ENCODE measurements at regions not wholly inside any gene's neighbourhood (a gene's known extent, or its start where the extent isn't known, plus 50 kb on each side); places are given as distances from the start of the nearest gene placed in this dataset.

- ATAC-seq (no peak), DNase-seq (ENCODE audit: low spot score) (no peak)
- H3K27me3 Mint-ChIP-seq (ENCODE audit: low read depth) = peaks cover 22% of the 10 kb centered on the region
- H3K4me3 Mint-ChIP-seq = no peak overlapping the region
- TF ChIP-seq HMGA2 (CRISPR knock-in tag; IDR thresholded peaks at IDR 0.05) = peak; percentile 98
- TF ChIP-seq CREB1 (CRISPR knock-in tag; IDR thresholded peaks at IDR 0.05) = no peak
- no peaks in the 10 kb centered on the region for H3K36me3 Mint-ChIP-seq
- H3K27ac Mint-ChIP-seq = no peak overlapping the region
- POLR2A ChIA-PET = no interaction called here
- H3K4me1 Mint-ChIP-seq = no peaks in the 10 kb centered on the region
- peaks cover 3% of the 10 kb centered on the region; the same call in 1 of the 2 replicates for H3K9me3 Mint-ChIP-seq
- CTCF ChIA-PET = no interaction called here
Measured at GRCh38 chr1:192099328-192099727, 58.9 kb upstream of the RGS18 start.

DNA sequence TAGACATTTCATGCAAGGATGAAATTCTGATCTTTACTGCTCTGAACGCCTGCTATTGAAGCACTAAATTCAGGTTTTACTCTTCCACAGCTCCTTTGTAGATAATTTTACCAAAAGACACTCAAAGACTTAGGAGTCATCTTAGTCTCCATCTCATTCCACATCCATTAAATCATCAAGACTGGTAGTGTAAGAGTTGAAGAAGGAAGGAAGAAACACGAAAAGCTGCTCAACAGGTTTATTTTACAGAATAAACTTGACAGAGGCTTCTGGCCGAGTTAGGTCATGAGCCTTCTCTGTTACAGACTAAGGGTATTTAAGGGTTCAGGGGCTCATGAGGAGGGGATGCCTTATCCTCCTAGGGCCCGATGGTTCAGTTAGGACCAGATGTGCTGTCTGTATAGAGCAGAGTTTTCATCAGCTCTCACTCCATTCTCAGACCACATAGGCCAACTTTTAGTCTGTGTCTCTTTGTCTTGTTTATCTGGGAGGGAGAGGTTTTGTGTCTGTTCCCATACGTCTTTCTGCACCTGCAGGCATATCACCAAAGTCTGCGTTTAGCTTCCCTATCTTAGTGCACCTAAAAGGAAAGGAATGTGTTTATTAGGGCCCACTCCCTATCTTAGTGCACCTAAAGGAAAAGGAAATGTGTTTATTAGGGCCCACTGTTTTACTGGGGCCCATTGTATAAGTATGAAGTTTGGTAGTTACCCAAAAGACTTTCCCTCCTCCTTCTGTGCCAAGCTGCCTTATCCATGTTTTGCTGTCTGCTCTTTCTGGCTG is 57.4 kb upstream of the RGS18 start:
- Mint-ChIP-seq H3K27me3 (ENCODE audit: low read depth) (peaks cover 22% of the 10 kb centered on the region), H3K27ac (no peak overlapping the region), H3K4me3 (no peak overlapping the region), H3K36me3 (no peaks in the 10 kb centered on the region), H3K4me1 (no peaks in the 10 kb centered on the region), H3K9me3 (no peaks in the 10 kb centered on the region; the same call in 1 of the 2 replicates)
- ChIA-PET CTCF (no interaction called here), POLR2A (no interaction called here)
- DNase-seq (ENCODE audit: low spot score) (no peak), ATAC-seq (no peak)
- TF ChIP-seq TP53 (CRISPR knock-in tag; IDR thresholded peaks at IDR 0.05) (no peak), CREB1 (CRISPR knock-in tag; IDR thresholded peaks at IDR 0.05) (no peak), RORB (CRISPR knock-in tag; IDR thresholded peaks at IDR 0.05) (no peak), ZNF263 (CRISPR knock-in tag; IDR thresholded peaks at IDR 0.05; ENCODE audit: low read depth) (no peak), PRRX2 (CRISPR knock-in tag; IDR thresholded peaks at IDR 0.05) (no peak), ZNF317 (CRISPR knock-in tag; IDR thresholded peaks at IDR 0.05; ENCODE audit: borderline replicate concordance, low read depth) (no peak), ZNF532 (CRISPR knock-in tag; IDR thresholded peaks at IDR 0.05; ENCODE audit: borderline replicate concordance) (no peak), GRHL2 (CRISPR knock-in tag; IDR thresholded peaks at IDR 0.05; ENCODE audit: insufficient replicate concordance, severe bottlenecking) (no peak), FOXK1 (CRISPR knock-in tag; IDR thresholded peaks at IDR 0.05) (no peak), STAT6 (CRISPR knock-in tag; conservative IDR thresholded peaks at IDR 0.05; ENCODE audit: low read depth) (no peak), EMX1 (CRISPR knock-in tag; IDR thresholded peaks at IDR 0.05) (no peak), JUN (CRISPR knock-in tag; IDR thresholded peaks at IDR 0.05) (no peak)
- TF ChIP-seq, protein P1, sequence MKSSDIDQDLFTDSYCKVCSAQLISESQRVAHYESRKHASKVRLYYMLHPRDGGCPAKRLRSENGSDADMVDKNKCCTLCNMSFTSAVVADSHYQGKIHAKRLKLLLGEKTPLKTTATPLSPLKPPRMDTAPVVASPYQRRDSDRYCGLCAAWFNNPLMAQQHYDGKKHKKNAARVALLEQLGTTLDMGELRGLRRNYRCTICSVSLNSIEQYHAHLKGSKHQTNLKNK (CRISPR knock-in tag; IDR thresholded peaks at IDR 0.05) = no peak

DNA sequence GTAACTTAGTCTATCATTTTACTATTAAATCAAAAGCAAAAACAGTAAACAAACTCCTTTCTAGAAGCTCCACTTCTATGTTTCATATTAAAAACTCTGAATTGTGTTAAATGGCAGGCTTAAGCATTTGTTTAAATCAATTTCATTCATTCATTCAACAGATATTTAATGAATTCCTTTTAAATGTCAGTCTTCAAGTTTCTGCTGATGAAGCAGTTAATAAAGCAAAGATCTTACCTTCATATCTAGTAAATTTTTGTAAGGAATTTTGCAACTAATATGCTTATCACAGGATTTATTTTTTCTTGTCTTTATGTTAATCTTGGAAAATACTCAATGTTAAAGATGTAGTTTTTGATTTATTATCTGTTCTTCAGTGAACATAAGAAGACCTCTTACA is 54.1 kb upstream of the RGS18 start:
- H3K4me3 Mint-ChIP-seq = no peak overlapping the region
- no peaks in the 10 kb centered on the region for H3K36me3 Mint-ChIP-seq
- H3K9me3 Mint-ChIP-seq = no peaks in the 10 kb centered on the region; the same call in 1 of the 2 replicates
- peaks cover 22% of the 10 kb centered on the region for H3K27me3 Mint-ChIP-seq (ENCODE audit: low read depth)
- no peak for DNase-seq (ENCODE audit: low spot score)
- CTCF ChIA-PET = no interaction called here
- POLR2A ChIA-PET = no interaction called here
- TF ChIP-seq FOXP4 (CRISPR knock-in tag; IDR thresholded peaks at IDR 0.05) (no peak), FOXK1 (CRISPR knock-in tag; IDR thresholded peaks at IDR 0.05) (no peak), ZSCAN18 (CRISPR knock-in tag; IDR thresholded peaks at IDR 0.05) (no peak), GABPB1 (CRISPR knock-in tag; IDR thresholded peaks at IDR 0.05) (no peak), ETV6 (CRISPR knock-in tag; IDR thresholded peaks at IDR 0.05) (no peak), FOXJ3 (CRISPR knock-in tag; IDR thresholded peaks at IDR 0.05; ENCODE audit: borderline replicate concordance) (no peak)
- H3K27ac Mint-ChIP-seq = no peak overlapping the region
- peaks cover 10% of the 10 kb centered on the region for H3K4me1 Mint-ChIP-seq
- no peak for ATAC-seq
